ENCODE measurements at regions not wholly inside any gene's neighbourhood (a gene's known extent, or its start where the extent isn't known, plus 50 kb on each side); places are given as distances from the start of the nearest gene placed in this dataset.

DNA sequence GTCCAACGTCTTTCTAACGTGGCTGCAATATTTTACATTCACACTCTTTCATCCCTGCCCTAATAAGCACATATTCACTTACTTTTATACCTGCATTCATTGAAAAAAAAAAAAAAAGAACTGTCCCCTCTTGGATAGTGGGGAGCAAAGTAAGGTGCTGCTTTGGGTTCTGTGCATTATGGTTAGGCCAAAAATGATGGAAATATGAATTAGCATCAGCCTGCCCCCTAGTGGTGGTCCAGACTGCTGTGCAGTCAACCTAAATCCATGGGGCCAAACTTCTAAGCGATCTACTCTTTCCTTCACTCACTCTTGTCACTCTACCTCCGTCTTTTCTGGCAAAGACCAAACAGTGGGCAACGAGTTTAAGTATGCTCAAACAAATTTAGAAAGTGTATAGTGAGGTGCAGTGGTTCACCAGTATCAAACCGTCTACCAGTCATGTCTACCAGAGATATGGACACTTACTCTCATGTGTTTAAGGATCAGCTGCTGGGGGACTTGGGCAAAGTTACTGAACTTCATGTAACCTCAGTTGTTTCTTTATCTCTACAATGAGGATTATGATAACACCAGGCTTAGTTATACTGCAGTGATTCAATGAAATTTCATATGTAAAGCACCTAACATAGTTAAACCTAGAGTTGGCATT is 61.5 kb upstream of the GRM7 start:
- Histone ChIP-seq H3K79me2 (ENCODE audit: insufficient read depth, low read length) (no peaks in the 10 kb centered on the region), H3K27ac (ENCODE audit: low read depth, low read length) (no peak overlapping the region), H4K20me1 (ENCODE audit: insufficient read depth, low read length) (no peaks in the 10 kb centered on the region), H3K4me1 (ENCODE audit: insufficient read depth, low read length) (no peaks in the 10 kb centered on the region), H3K27me3 (ENCODE audit: insufficient read depth, low read length) (no peaks in the 10 kb centered on the region), H3K9me3 (ENCODE audit: insufficient read depth, low read depth, low read length) (no peaks in the 10 kb centered on the region), H3K4me3 (ENCODE audit: insufficient read depth, low read depth, low read length) (no peak overlapping the region), H3K9ac (ENCODE audit: low read length) (no peak overlapping the region), H3K4me2 (ENCODE audit: low read length) (no peak overlapping the region), H2AFZ (ENCODE audit: low read depth, low read length) (no peak overlapping the region), H3K36me3 (ENCODE audit: insufficient read depth, low read length) (no peaks in the 10 kb centered on the region)
- no peaks in the 10 kb centered on the region for H3K9me3 Mint-ChIP-seq (ENCODE audit: unreplicated experiment)
- no peak for FAIRE-seq
- DNase-seq (ENCODE audit: low read depth): no peak
- H3K27me3 Mint-ChIP-seq (ENCODE audit: low read depth, unreplicated experiment): no peaks in the 10 kb centered on the region
- H3K27ac Mint-ChIP-seq (ENCODE audit: unreplicated experiment): no peak overlapping the region
- no peak overlapping the region for H3K4me3 Mint-ChIP-seq (ENCODE audit: unreplicated experiment)
- H3K36me3 Mint-ChIP-seq (ENCODE audit: low read depth, unreplicated experiment): no peaks in the 10 kb centered on the region
- H3K4me1 Mint-ChIP-seq (ENCODE audit: low read depth, unreplicated experiment): no peaks in the 10 kb centered on the region
- TF ChIP-seq, protein P1, sequence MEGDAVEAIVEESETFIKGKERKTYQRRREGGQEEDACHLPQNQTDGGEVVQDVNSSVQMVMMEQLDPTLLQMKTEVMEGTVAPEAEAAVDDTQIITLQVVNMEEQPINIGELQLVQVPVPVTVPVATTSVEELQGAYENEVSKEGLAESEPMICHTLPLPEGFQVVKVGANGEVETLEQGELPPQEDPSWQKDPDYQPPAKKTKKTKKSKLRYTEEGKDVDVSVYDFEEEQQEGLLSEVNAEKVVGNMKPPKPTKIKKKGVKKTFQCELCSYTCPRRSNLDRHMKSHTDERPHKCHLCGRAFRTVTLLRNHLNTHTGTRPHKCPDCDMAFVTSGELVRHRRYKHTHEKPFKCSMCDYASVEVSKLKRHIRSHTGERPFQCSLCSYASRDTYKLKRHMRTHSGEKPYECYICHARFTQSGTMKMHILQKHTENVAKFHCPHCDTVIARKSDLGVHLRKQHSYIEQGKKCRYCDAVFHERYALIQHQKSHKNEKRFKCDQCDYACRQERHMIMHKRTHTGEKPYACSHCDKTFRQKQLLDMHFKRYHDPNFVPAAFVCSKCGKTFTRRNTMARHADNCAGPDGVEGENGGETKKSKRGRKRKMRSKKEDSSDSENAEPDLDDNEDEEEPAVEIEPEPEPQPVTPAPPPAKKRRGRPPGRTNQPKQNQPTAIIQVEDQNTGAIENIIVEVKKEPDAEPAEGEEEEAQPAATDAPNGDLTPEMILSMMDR (IDR thresholded peaks at IDR 0.05; ENCODE audit: insufficient read depth, low read depth, low read length): peak; percentile 69
- TF ChIP-seq EZH2 (IDR thresholded peaks at IDR 0.05; ENCODE audit: insufficient read depth, low read length): no peak

DNA sequence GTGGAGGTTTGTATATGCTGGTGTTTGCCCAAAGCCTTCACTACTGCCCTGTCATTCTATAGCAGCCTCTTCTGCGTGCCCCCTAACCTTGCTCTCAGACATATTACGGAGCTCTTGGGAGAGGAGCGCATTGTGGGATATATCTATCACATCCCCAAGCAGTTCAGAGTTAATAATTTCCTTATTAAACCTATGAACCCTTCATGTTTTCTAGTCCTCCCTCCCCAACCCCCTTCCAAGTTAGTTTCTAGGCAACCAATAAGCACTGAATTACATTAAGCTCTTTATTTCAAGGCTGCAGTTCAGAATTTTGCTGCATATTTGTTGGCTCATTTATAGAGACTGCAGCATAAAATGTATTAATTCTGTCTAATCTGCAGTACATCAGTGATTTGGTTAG is 57.3 kb upstream of the GRM7 start:
- no peak overlapping the region for H2AFZ ChIP-seq (ENCODE audit: low read depth, low read length)
- no peaks in the 10 kb centered on the region for H3K27me3 ChIP-seq (ENCODE audit: insufficient read depth, low read length)
- H3K4me3 Mint-ChIP-seq (ENCODE audit: unreplicated experiment): no peak overlapping the region

DNA sequence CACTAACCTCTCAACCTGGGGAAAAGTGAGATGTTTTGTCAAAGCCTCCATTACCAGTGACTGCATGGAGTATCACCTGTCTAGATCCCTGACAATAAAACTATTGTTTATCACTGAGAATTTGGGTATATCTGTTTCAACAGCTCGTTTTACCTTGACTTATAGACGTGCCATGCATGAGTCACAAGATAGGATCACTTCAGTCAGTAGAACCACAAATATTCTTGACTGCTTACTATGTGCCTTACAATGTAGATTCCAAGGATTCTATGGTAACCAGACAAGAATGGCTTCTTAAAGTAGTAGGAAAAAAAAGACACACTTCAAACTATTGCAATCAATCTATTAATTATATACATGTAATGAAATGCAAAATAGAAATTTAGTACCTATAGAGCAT is 55.7 kb upstream of the GRM7 start:
- H3K36me3 Mint-ChIP-seq (ENCODE audit: low read depth, unreplicated experiment): no peaks in the 10 kb centered on the region
- H3K9me3 Mint-ChIP-seq (ENCODE audit: unreplicated experiment): no peaks in the 10 kb centered on the region
- H3K4me1 Mint-ChIP-seq (ENCODE audit: low read depth, unreplicated experiment): peaks cover 5% of the 10 kb centered on the region

More for the DNA sequence above, 57.3 kb upstream of the GRM7 start:
- Histone ChIP-seq H3K36me3 (ENCODE audit: insufficient read depth, low read length) (no peaks in the 10 kb centered on the region), H3K79me2 (ENCODE audit: insufficient read depth, low read length) (no peaks in the 10 kb centered on the region), H3K9ac (ENCODE audit: low read length) (no peak overlapping the region), H3K27ac (ENCODE audit: low read depth, low read length) (no peak overlapping the region), H3K4me2 (ENCODE audit: low read length) (no peak overlapping the region), H3K4me1 (ENCODE audit: insufficient read depth, low read length) (peaks cover 24% of the 10 kb centered on the region), H3K9me3 (ENCODE audit: insufficient read depth, low read depth, low read length) (no peaks in the 10 kb centered on the region), H4K20me1 (ENCODE audit: insufficient read depth, low read length) (no peaks in the 10 kb centered on the region), H3K4me3 (ENCODE audit: insufficient read depth, low read depth, low read length) (no peak overlapping the region)
- Mint-ChIP-seq H3K36me3 (ENCODE audit: low read depth, unreplicated experiment) (no peaks in the 10 kb centered on the region), H3K27me3 (ENCODE audit: low read depth, unreplicated experiment) (no peaks in the 10 kb centered on the region), H3K9me3 (ENCODE audit: unreplicated experiment) (no peaks in the 10 kb centered on the region), H3K4me1 (ENCODE audit: low read depth, unreplicated experiment) (peaks cover 5% of the 10 kb centered on the region), H3K27ac (ENCODE audit: unreplicated experiment) (no peak overlapping the region)
- FAIRE-seq (no peak), DNase-seq (ENCODE audit: low read depth) (no peak)
- TF ChIP-seq, protein P1 (IDR thresholded peaks at IDR 0.05; ENCODE audit: insufficient read depth, low read depth, low read length): no peak
- no peak for TF ChIP-seq EZH2 (IDR thresholded peaks at IDR 0.05; ENCODE audit: insufficient read depth, low read length)

More for the DNA sequence above, 55.7 kb upstream of the GRM7 start:
- Histone ChIP-seq H3K4me1 (ENCODE audit: insufficient read depth, low read length) (peaks cover 30% of the 10 kb centered on the region), H2AFZ (ENCODE audit: low read depth, low read length) (no peak overlapping the region), H3K9me3 (ENCODE audit: insufficient read depth, low read depth, low read length) (no peaks in the 10 kb centered on the region), H3K4me3 (ENCODE audit: insufficient read depth, low read depth, low read length) (no peak overlapping the region), H3K4me2 (ENCODE audit: low read length) (no peak overlapping the region), H3K27me3 (ENCODE audit: insufficient read depth, low read length) (no peaks in the 10 kb centered on the region), H4K20me1 (ENCODE audit: insufficient read depth, low read length) (no peaks in the 10 kb centered on the region), H3K9ac (ENCODE audit: low read length) (no peak overlapping the region), H3K36me3 (ENCODE audit: insufficient read depth, low read length) (no peaks in the 10 kb centered on the region), H3K27ac (ENCODE audit: low read depth, low read length) (peak overlapping the region; percentile 31), H3K79me2 (ENCODE audit: insufficient read depth, low read length) (no peaks in the 10 kb centered on the region)
- FAIRE-seq (no peak), DNase-seq (ENCODE audit: low read depth) (peak; percentile 92)
- TF ChIP-seq, protein P1 (IDR thresholded peaks at IDR 0.05; ENCODE audit: insufficient read depth, low read depth, low read length): no peak
- no peak for TF ChIP-seq EZH2 (IDR thresholded peaks at IDR 0.05; ENCODE audit: insufficient read depth, low read length)
- Mint-ChIP-seq H3K4me3 (ENCODE audit: unreplicated experiment) (no peak overlapping the region), H3K27me3 (ENCODE audit: low read depth, unreplicated experiment) (no peaks in the 10 kb centered on the region), H3K27ac (ENCODE audit: unreplicated experiment) (peak overlapping the region; percentile 27)
